Large intestine (tissue), 3 donors: ENCODE measurements at regions not wholly inside any gene's neighbourhood (a gene's known extent, or its start where the extent isn't known, plus 50 kb on each side); places are given as distances from the start of the nearest gene placed in this dataset.

Experiments
- DNase-seq, 2 donors: peaks; one replicate each; pipeline versions ENCODE4 v3.0.0 to v3.0.0-alpha.2; 2013
- H3K27ac ChIP-seq: one replicate; pipeline ENCODE4 v1.5.1; 2013; ENCODE audit warnings: low read length
- H3K27me3 ChIP-seq: 2 replicates; pipeline ENCODE4 v1.6.1; 2013; ENCODE audit warnings: low read length; ENCODE audit not compliant: control insufficient read depth, insufficient read depth
- H3K36me3 ChIP-seq: 2 replicates; pipeline ENCODE4 v1.6.1; 2013; ENCODE audit warnings: low read length; ENCODE audit not compliant: control insufficient read depth, insufficient read depth
- H3K4me1 ChIP-seq: one replicate; pipeline ENCODE4 v1.6.1; 2013; ENCODE audit warnings: low read length; ENCODE audit not compliant: control insufficient read depth, insufficient read depth
- H3K4me3 ChIP-seq: one replicate; pipeline ENCODE4 v1.5.1; 2013; ENCODE audit warnings: low read length
- H3K9me3 ChIP-seq: one replicate; pipeline ENCODE4 v1.6.1; 2013; ENCODE audit warnings: mild to moderate bottlenecking, low read depth, low read length, moderate library complexity; ENCODE audit not compliant: control insufficient read depth
- WGBS: methylation state at CpG from one replicate; pipeline ENCODE4 v1.1.5; 2013; ENCODE audit warnings: low lambda C conversion rate; ENCODE audit not compliant: insufficient coverage; 5-methylcytosine and 5-hydroxymethylcytosine counted together

DNA sequence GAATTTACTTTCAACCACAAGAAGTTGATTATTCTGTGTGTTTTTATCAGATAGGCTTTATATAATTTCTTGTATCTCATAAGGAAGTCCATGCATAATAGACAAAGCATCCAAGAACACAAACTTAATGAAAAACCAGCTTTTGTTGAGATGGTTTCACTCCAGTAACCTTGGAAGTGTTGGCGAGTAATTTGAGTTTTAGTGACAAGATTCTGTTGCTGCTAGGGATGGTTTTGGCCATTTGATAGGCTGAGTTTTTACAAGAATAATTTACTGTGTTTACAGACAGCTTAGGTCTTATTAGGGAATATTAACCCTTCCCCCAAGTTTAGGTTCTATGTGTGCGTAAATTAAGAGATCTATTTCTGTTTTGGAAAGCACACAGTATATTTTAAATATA, 513.6 kb downstream of the USP25 start:
- Histone ChIP-seq H3K36me3 (no peaks in the 10 kb centered on the region), H3K9me3 (no peaks in the 10 kb centered on the region), H3K27ac (no peak overlapping the region), H3K4me3 (no peak overlapping the region), H3K27me3 (no peaks in the 10 kb centered on the region), H3K4me1 (no peaks in the 10 kb centered on the region)
- 60% methylated on average over 1 of the region's 2 CpGs for WGBS
- DNase-seq: no peak

DNA sequence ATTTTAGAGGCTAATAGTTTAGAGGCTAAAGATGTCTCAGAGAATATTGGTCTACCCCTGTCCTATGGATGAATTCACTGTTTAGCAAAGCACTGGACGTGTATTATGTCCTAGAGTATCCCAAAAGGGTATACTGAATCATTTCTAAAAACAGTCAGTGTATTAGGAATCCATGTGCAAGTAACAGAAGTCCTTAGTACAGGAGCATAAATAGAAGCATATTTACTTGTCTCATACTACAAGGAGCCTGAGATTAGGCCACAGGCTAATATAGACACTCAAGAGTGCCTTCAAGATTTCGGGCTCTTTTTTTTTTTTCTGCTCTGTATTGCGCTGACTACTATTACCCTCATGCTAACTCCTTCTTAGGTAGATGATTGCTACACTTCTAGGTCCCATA, 518.9 kb downstream of the USP25 start:
- DNase-seq: no peak
- WGBS: no CpG with 5 or more reads among the region's 3 CpGs
- Histone ChIP-seq H3K27me3 (no peaks in the 10 kb centered on the region), H3K36me3 (no peaks in the 10 kb centered on the region), H3K9me3 (no peaks in the 10 kb centered on the region), H3K4me3 (no peak overlapping the region), H3K4me1 (no peaks in the 10 kb centered on the region), H3K27ac (no peak overlapping the region)

DNA sequence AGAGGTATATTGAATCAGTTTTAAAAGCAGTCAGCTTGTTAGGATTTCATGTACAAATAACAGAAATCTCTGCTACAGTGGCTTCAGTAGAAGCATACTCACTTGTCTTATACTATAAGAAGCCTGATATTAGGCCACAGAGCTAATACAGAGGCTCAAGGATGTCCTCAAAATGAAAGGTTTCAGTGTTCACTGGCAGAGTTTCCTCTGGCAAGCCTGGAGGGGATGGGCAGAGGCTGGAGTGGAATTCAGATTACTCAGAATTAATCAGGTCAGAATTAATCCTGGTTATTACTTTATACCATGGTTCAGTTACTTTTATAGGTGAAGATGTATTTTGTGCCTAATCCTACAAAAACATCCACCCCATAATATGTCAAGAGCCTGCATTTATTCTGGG, 520.5 kb downstream of the USP25 start:
- DNase-seq: no peak
- Histone ChIP-seq H3K4me3 (no peak overlapping the region), H3K27me3 (no peaks in the 10 kb centered on the region), H3K36me3 (no peaks in the 10 kb centered on the region), H3K27ac (no peak overlapping the region), H3K9me3 (no peaks in the 10 kb centered on the region), H3K4me1 (no peaks in the 10 kb centered on the region)

GRCh38 chr21:16258844-16259611, 529.2 kb downstream of the USP25 start:
- no peak overlapping the region for H3K27ac ChIP-seq
- 76% methylated on average over 3 of the region's 7 CpGs for WGBS

GRCh38 chr21:16262091-16262490, 532.3 kb downstream of the USP25 start:
- H3K27me3 ChIP-seq: no peaks in the 10 kb centered on the region
- no peak for DNase-seq
- no peaks in the 10 kb centered on the region for H3K9me3 ChIP-seq
- H3K4me1 ChIP-seq: no peaks in the 10 kb centered on the region
- H3K4me3 ChIP-seq: no peak overlapping the region
- H3K27ac ChIP-seq: no peak overlapping the region
- no peaks in the 10 kb centered on the region for H3K36me3 ChIP-seq

More at GRCh38 chr21:16258844-16259611, 529.2 kb downstream of the USP25 start:
- Histone ChIP-seq H3K4me3 (no peak overlapping the region), H3K27me3 (no peaks in the 10 kb centered on the region), H3K36me3 (no peaks in the 10 kb centered on the region), H3K4me1 (no peaks in the 10 kb centered on the region), H3K9me3 (no peaks in the 10 kb centered on the region)
- no peak for DNase-seq

DNA sequence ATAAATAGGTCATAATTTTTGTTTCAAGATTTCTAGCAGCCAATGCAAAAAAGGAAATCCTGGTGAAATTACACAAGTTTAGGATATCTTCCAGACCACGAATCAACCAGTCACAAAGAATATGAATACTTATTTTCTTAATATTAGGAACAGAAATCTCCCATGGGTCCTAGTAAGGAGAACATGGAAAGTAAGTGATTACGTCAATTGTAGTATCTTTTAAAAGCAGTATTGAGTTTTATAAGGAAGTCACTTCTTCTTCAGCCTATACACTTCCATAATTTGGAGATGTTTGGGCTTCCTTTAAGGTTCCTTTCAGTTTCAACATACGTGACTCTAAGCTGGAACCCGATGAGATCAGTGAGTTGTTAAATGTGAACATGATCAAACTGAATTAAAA, 534.5 kb downstream of the USP25 start:
- Histone ChIP-seq H3K4me3 (no peak overlapping the region), H3K9me3 (no peaks in the 10 kb centered on the region), H3K27me3 (no peaks in the 10 kb centered on the region), H3K27ac (no peak overlapping the region), H3K36me3 (no peaks in the 10 kb centered on the region), H3K4me1 (no peaks in the 10 kb centered on the region)
- DNase-seq: no peak
- WGBS: 94% methylated on average over 3 of the region's 4 CpGs

DNA sequence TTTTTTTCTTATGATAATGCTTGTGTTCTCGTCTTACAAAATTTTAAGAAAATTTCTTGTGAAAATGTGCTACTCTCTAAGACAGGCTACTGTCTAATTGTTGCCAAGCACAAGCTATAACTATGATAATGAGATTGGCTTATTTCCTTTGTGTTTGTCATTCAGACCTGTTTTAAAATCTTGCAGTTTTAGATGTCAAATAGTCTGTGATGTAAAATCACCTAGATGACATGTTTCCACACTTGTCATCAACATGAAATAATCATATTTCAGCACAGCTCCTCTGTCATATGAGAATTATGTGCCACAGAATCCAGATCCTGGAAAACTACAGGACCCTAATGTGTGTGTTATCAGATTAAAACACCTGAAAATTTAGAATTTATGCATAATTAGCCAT, 539.7 kb downstream of the USP25 start:
- Histone ChIP-seq H3K27ac (no peak overlapping the region), H3K9me3 (no peaks in the 10 kb centered on the region), H3K27me3 (no peaks in the 10 kb centered on the region), H3K4me1 (no peaks in the 10 kb centered on the region), H3K4me3 (no peak overlapping the region), H3K36me3 (no peaks in the 10 kb centered on the region)
- 100% methylated on average over 1 of the region's 1 CpG for WGBS
- no peak for DNase-seq

DNA sequence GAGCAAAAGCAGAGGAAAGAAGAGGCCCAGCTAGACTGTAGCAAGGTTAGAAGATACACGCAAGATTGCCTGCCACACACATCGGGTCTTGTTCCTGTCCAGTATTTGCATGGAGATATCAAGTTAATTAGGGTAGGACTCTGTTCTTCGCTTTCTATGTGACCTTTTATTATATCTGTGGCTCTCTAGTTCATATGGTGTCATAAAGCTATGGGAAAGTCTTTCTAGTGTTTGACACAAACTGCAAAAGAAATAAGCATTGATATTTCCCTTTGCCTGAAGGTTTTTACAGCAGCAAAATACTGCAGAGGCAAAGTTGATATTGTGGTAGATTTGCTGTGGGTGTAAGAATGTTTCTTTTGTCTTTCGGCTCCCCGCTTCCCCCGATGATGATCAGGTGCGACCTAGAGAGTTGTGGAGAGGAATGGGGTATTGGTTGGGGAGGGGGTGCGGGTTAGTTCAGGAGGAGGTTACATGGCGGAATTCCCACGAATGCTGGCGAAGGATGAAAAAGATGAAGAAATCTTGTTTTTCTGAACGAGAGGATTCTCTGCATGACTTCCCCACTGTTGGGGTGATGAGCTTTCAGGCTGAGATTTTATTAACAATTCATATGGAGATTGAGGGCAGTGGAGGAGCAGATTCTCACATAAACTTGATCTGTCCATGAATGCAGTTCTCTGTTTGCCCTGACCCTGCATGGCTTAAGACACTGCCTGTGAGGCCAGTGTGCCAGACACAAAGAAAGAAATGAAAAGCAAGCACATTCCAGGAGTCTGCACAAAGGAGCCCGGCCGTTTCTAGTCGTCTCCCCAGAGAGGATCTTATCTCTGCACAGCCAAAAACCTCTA, 550.2 kb downstream of the USP25 start:
- DNase-seq: peak in 1 of 2 donors; percentile 4
- Histone ChIP-seq H3K27me3 (no peaks in the 10 kb centered on the region), H3K4me1 (no peaks in the 10 kb centered on the region), H3K9me3 (no peaks in the 10 kb centered on the region), H3K4me3 (no peak overlapping the region), H3K36me3 (no peaks in the 10 kb centered on the region), H3K27ac (no peak overlapping the region)
- WGBS: no CpG with 5 or more reads among the region's 15 CpGs

GRCh38 chr21:16280686-16281091, 550.9 kb downstream of the USP25 start:
- Histone ChIP-seq H3K27me3 (no peaks in the 10 kb centered on the region), H3K4me3 (no peak overlapping the region)

GRCh38 chr21:16283516-16283915, 553.7 kb downstream of the USP25 start:
- Histone ChIP-seq H3K27ac (no peak overlapping the region), H3K9me3 (no peaks in the 10 kb centered on the region), H3K4me1 (no peaks in the 10 kb centered on the region), H3K27me3 (no peaks in the 10 kb centered on the region), H3K36me3 (no peaks in the 10 kb centered on the region), H3K4me3 (no peak overlapping the region)
- WGBS: no CpG with 5 or more reads among the region's 2 CpGs
- DNase-seq: no peak

More at GRCh38 chr21:16280686-16281091, 550.9 kb downstream of the USP25 start:
- no peaks in the 10 kb centered on the region for H3K9me3 ChIP-seq
- WGBS: 100% methylated on average over 1 of the region's 2 CpGs
- no peaks in the 10 kb centered on the region for H3K36me3 ChIP-seq
- DNase-seq: no peak
- no peak overlapping the region for H3K27ac ChIP-seq
- H3K4me1 ChIP-seq: no peaks in the 10 kb centered on the region
